GM10266 (cell line): ENCODE measurements at regions not wholly inside any gene's neighbourhood (a gene's known extent, or its start where the extent isn't known, plus 50 kb on each side); places are given as distances from the start of the nearest gene placed in this dataset.

ENCODE experiments used
- DNase-seq: peaks from one replicate; pipeline ENCODE4 v3.0.0; 2012; ENCODE audit errors: extremely low spot score
- CTCF ChIP-seq: IDR thresholded peaks from 2 replicates; pipeline ENCODE4 v1.5.1; 2012; ENCODE audit warnings: mild to moderate bottlenecking, low read depth; ENCODE audit not compliant: control insufficient read depth, insufficient read depth; ENCODE audit errors: missing control alignments

- no peak for DNase-seq
- no peak for TF ChIP-seq CTCF
Measured at GRCh38 chr16:86085795-86086194, 186.8 kb downstream of the IRF8 start.

- no peak for DNase-seq
- no peak for TF ChIP-seq CTCF
Measured at GRCh38 chr16:86086471-86086870, 187.5 kb downstream of the IRF8 start.

GRCh38 chr16:86087011-86087895, 188.3 kb downstream of the IRF8 start:
- TF ChIP-seq CTCF: no peak
- DNase-seq: no peak

- DNase-seq: no peak
- no peak for TF ChIP-seq CTCF
Measured at GRCh38 chr16:86087896-86088230, 188.9 kb downstream of the IRF8 start.

GRCh38 chr16:86088287-86088686, 189.3 kb downstream of the IRF8 start:
- no peak for DNase-seq
- no peak for TF ChIP-seq CTCF

- no peak for TF ChIP-seq CTCF
- DNase-seq: no peak
Measured at GRCh38 chr16:86088816-86089215, 189.9 kb downstream of the IRF8 start.

- TF ChIP-seq CTCF: no peak
- no peak for DNase-seq
Measured at GRCh38 chr16:86089334-86089900, 190.5 kb downstream of the IRF8 start.
